ENCODE measurements at regions not wholly inside any gene's neighbourhood (a gene's known extent, or its start where the extent isn't known, plus 50 kb on each side); places are given as distances from the start of the nearest gene placed in this dataset.
"Not testable (repeated sequence)": the region's sequence is repeated elsewhere in the genome, so short reads cannot be mapped to it uniquely, and the experiment has no call there.

DNA sequence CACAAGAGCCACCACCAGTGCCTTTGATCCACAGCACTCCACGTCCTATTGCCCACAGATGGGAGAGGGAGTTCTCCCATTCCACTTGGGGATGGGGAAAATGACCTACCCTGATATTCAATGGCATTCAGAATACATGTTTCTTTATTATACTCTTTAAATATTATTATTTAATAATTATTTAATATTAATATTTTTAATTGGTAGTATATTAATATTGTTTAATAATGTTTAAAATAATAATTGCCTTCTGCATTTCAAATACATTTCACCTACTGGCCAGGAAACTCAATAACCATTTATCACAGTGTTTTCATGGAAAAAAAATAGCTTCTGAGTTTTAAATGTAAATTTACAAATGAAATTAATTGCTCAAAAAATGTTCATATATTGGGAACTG lies 127.4 kb upstream of the G2E3 start:
- H3K4me1 Mint-ChIP-seq (ENCODE audit: low read depth): no peaks in the 10 kb centered on the region
- no peak overlapping the region for H3K27ac Mint-ChIP-seq
- no peaks in the 10 kb centered on the region for H3K9me3 Mint-ChIP-seq
- peaks cover 5% of the 10 kb centered on the region for H3K27me3 Mint-ChIP-seq (ENCODE audit: low read depth)
- H3K36me3 Mint-ChIP-seq (ENCODE audit: low read depth): no peaks in the 10 kb centered on the region
- H3K4me3 Mint-ChIP-seq: no peak overlapping the region
- DNase-seq (ENCODE audit: low spot score): no peak

DNA sequence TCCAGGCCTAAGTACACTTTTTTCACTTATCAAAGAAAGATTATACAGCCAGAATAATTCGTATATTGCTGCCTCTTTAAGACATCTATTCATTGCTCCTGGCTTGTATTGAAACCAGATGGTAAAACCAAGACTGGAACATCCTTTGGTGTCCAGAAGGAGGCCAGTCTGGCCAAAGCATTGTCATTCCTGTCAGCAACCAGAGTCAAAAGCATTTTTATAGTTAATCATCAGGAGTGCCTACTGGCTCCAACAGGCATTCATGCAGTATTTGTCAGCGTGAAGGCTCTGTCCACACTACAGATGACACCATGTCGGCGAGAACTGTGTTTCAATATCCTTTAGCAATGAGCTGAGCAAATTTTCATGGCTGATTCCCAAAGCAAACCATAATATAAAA lies 118.0 kb upstream of the G2E3 start:
- H3K27ac Mint-ChIP-seq: no peak overlapping the region
- no peaks in the 10 kb centered on the region for H3K36me3 Mint-ChIP-seq (ENCODE audit: low read depth)
- no peak overlapping the region for H3K4me3 Mint-ChIP-seq
- no peak for DNase-seq (ENCODE audit: low spot score)
- H3K4me1 Mint-ChIP-seq (ENCODE audit: low read depth): no peaks in the 10 kb centered on the region
- H3K9me3 Mint-ChIP-seq: no peaks in the 10 kb centered on the region
- peaks cover 2% of the 10 kb centered on the region for H3K27me3 Mint-ChIP-seq (ENCODE audit: low read depth)

- H3K9me3 Mint-ChIP-seq: no peaks in the 10 kb centered on the region
- DNase-seq (ENCODE audit: low spot score): no peak
- H3K4me1 Mint-ChIP-seq (ENCODE audit: low read depth): no peaks in the 10 kb centered on the region
- no peak overlapping the region for H3K4me3 Mint-ChIP-seq
- H3K27ac Mint-ChIP-seq: no peak overlapping the region
- H3K36me3 Mint-ChIP-seq (ENCODE audit: low read depth): no peaks in the 10 kb centered on the region
- H3K27me3 Mint-ChIP-seq (ENCODE audit: low read depth): peaks cover 2% of the 10 kb centered on the region
These were observed 115.5 kb upstream of the G2E3 start for GRCh38 chr14:30443368-30444007.

- H3K9me3 Mint-ChIP-seq: no peaks in the 10 kb centered on the region
- H3K4me1 Mint-ChIP-seq (ENCODE audit: low read depth): no peaks in the 10 kb centered on the region
- H3K36me3 Mint-ChIP-seq (ENCODE audit: low read depth): no peaks in the 10 kb centered on the region
- H3K4me3 Mint-ChIP-seq: no peak overlapping the region
- H3K27me3 Mint-ChIP-seq (ENCODE audit: low read depth): peaks cover 2% of the 10 kb centered on the region
- H3K27ac Mint-ChIP-seq: no peak overlapping the region
- no peak for DNase-seq (ENCODE audit: low spot score)
These were observed 114.5 kb upstream of the G2E3 start for GRCh38 chr14:30444451-30444850.

DNA sequence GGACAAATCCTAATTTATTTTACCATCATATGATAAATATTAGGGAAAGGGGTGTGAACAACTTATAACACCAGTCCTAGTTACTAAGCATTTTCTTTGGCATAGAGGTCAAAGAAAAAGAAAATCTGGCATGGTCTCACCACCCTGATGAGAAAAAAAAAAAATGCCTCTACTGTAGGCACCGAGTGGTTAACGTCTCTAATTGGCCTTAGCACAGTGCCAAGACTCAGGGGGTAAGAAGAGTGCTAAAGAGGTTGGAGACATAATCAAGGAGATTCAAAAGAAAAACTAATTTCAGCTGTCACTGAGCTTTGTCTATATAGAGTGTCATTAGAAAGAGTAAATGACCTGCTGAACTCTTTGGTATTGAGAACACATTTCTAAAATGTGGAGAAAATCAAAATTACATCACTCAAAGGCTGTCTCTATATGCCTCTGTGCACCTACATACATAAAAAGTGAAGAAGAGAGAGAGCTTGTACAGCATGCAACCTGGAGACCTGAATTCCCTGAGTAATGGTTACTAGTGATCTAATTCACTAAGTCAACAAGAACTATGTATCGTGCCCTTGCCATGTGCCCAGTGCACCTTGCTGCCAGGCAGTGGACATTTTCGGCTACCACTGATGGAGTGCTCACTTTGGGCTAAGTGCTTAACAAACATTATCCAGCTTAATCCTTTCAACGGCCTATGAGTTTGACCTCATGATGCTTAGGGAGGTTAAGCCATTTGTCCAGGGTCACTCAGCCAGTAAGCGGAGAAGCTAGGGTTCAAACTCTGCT lies 113.8 kb upstream of the G2E3 start:
- no peak for DNase-seq (ENCODE audit: low spot score)
- Mint-ChIP-seq H3K9me3 (no peaks in the 10 kb centered on the region), H3K4me1 (ENCODE audit: low read depth) (no peaks in the 10 kb centered on the region), H3K27ac (no peak overlapping the region), H3K4me3 (no peak overlapping the region), H3K36me3 (ENCODE audit: low read depth) (no peaks in the 10 kb centered on the region), H3K27me3 (ENCODE audit: low read depth) (peaks cover 2% of the 10 kb centered on the region)

DNA sequence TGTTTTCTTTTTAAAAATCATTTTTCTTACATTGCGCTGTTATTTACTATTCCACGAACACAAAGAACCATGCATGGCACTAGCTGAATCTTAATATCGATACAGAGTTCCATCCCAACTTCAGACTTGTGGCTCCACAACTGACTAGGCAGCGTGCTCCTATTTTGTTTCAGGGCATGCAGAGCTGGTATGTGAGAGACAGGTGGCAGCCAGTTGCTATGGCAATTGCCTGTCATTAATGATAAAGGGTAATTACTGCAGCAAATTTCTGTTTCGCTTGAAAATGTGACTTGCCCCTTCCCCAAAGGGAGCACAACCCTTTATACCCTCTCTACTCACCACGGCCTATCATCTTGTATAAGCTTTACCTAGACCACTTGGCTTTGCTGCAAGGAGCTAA lies 113.1 kb upstream of the G2E3 start:
- H3K4me3 Mint-ChIP-seq: no peak overlapping the region
- no peaks in the 10 kb centered on the region for H3K9me3 Mint-ChIP-seq
- DNase-seq (ENCODE audit: low spot score): no peak
- H3K27ac Mint-ChIP-seq: no peak overlapping the region
- no peaks in the 10 kb centered on the region for H3K36me3 Mint-ChIP-seq (ENCODE audit: low read depth)
- no peaks in the 10 kb centered on the region for H3K4me1 Mint-ChIP-seq (ENCODE audit: low read depth)
- H3K27me3 Mint-ChIP-seq (ENCODE audit: low read depth): peaks cover 2% of the 10 kb centered on the region

GRCh38 chr14:30450631-30451545 lies 108.1 kb upstream of the G2E3 start:
- Mint-ChIP-seq H3K4me1 (ENCODE audit: low read depth) (no peaks in the 10 kb centered on the region), H3K27ac (no peak overlapping the region), H3K27me3 (ENCODE audit: low read depth) (no peaks in the 10 kb centered on the region), H3K4me3 (no peak overlapping the region), H3K9me3 (no peaks in the 10 kb centered on the region), H3K36me3 (ENCODE audit: low read depth) (no peaks in the 10 kb centered on the region)
- no peak for DNase-seq (ENCODE audit: low spot score)

GRCh38 chr14:30456296-30456695 lies 102.7 kb upstream of the G2E3 start:
- H3K27me3 Mint-ChIP-seq (ENCODE audit: low read depth): peaks cover 2% of the 10 kb centered on the region
- no peaks in the 10 kb centered on the region for H3K4me1 Mint-ChIP-seq (ENCODE audit: low read depth)
- DNase-seq (ENCODE audit: low spot score): no peak
- no peak overlapping the region for H3K27ac Mint-ChIP-seq
- H3K36me3 Mint-ChIP-seq (ENCODE audit: low read depth): no peaks in the 10 kb centered on the region
- H3K4me3 Mint-ChIP-seq: no peak overlapping the region
- H3K9me3 Mint-ChIP-seq: no peaks in the 10 kb centered on the region

- no peaks in the 10 kb centered on the region for H3K4me1 Mint-ChIP-seq (ENCODE audit: low read depth)
- no peak for DNase-seq (ENCODE audit: low spot score)
- no peak overlapping the region for H3K27ac Mint-ChIP-seq
- H3K36me3 Mint-ChIP-seq (ENCODE audit: low read depth): no peaks in the 10 kb centered on the region
- H3K9me3 Mint-ChIP-seq: no peaks in the 10 kb centered on the region
- peaks cover 2% of the 10 kb centered on the region for H3K27me3 Mint-ChIP-seq (ENCODE audit: low read depth)
- H3K4me3 Mint-ChIP-seq: no peak overlapping the region
These were observed 96.6 kb upstream of the G2E3 start for GRCh38 chr14:30462358-30462757.

DNA sequence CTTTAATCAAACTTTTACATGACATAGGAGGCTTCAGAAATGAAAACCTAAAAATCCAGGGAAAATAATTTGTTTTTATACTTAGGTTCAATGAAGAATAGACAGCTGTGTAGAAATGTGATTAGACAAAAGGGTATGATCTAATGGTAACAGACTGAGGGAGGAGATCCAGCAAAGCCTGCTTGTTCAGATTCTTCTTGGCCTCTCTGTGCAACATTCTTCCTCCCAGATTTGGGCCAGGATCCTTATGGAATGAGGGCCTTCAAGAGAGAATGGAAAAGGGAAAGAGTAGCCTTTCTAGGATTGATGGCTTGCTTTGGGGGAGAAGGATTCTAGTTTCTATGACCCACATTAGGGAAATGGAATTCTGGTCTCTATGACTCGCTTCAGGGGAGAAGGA lies 94.5 kb upstream of the G2E3 start:
- no peaks in the 10 kb centered on the region for H3K36me3 Mint-ChIP-seq (ENCODE audit: low read depth)
- no peaks in the 10 kb centered on the region for H3K4me1 Mint-ChIP-seq (ENCODE audit: low read depth)
- DNase-seq (ENCODE audit: low spot score): no peak
- H3K27ac Mint-ChIP-seq: no peak overlapping the region
- peaks cover 1% of the 10 kb centered on the region for H3K27me3 Mint-ChIP-seq (ENCODE audit: low read depth)
- no peak overlapping the region for H3K4me3 Mint-ChIP-seq
- H3K9me3 Mint-ChIP-seq: no peaks in the 10 kb centered on the region

DNA sequence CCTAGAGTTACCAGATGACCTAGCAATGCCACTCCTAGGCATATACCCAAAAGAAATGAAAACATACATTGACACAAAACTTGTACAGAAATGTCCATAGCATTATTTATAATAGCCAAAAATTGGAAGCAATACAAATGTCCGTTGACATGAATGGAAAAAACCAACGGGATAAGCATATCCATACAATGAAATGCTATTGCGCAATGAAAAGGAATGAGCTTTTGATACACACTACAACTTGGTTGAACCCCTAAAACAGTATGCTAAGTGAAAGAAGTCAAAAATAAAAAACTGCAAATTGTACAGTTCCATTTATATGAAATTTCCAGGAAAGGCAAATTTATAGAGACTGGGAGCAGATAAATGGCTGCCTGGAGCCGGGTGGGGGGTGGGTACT lies 90.6 kb upstream of the G2E3 start:
- Mint-ChIP-seq H3K36me3 (ENCODE audit: low read depth) (no peaks in the 10 kb centered on the region), H3K9me3 (no peaks in the 10 kb centered on the region), H3K4me3 (no peak overlapping the region), H3K27ac (no peak overlapping the region), H3K27me3 (ENCODE audit: low read depth) (no peaks in the 10 kb centered on the region), H3K4me1 (ENCODE audit: low read depth) (no peaks in the 10 kb centered on the region)
- no peak for DNase-seq (ENCODE audit: low spot score)

DNA sequence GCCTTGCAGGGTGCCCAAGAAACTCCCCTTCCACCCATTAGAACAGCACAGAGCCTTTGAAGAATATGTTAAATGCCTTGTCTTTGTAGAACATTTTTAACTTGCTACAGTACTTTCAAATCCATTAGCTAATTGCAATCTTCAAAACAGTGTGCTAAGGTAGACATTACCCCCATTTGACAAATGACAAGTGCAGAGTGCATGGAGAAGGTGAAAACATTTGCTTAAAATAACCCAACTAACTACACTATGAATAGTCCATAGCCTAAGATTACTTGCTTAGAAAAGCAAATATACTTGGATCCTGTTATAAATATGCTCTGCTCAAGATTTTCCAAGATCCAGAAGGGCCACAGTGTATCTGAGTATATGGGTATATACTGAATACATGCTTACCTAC lies 87.0 kb upstream of the G2E3 start:
- Mint-ChIP-seq H3K4me3 (no peak overlapping the region), H3K4me1 (ENCODE audit: low read depth) (no peaks in the 10 kb centered on the region), H3K27me3 (ENCODE audit: low read depth) (no peaks in the 10 kb centered on the region), H3K27ac (no peak overlapping the region), H3K36me3 (ENCODE audit: low read depth) (no peaks in the 10 kb centered on the region), H3K9me3 (no peaks in the 10 kb centered on the region)
- DNase-seq (ENCODE audit: low spot score): no peak

DNA sequence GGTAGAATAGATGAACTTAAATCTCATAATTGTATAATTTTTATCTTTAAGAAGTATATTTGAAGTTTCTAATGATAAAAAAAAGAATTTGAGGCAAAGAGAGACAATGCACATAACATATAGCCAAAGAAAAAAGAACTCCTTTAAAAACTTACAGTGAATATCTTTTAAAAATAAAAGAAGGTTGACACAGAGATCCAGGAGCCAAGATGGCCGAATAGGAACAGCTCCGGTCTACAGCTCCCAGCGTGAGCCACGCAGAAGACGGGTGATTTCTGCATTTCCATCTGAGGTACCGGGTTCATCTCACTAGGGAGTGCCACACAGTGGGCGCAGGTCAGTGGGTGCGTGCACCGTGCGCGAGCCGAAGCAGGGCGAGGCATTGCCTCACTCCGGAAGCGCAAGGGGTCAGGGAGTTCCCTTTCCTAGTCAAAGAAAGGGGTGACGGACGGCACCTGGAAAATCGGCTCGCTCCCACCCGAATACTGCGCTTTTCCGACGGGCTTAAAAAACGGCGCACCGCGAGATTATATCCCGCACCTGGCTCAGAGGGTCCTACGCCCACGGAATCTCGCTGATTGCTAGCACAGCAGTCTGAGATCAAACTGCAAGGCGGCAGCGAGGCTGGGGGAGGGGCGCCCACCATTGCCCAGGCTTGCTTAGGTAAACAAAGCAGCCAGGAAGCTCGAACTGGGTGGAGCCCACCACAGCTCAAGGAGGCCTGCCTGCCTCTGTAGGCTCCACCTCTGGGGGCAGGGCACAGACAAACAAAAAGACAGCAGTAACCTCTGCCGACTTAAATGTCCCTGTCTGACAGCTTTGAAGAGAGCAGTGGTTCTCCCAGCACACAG lies 84.9 kb upstream of the G2E3 start:
- H3K27me3 Mint-ChIP-seq (ENCODE audit: low read depth); H3K9me3 Mint-ChIP-seq; H3K4me3 Mint-ChIP-seq; H3K27ac Mint-ChIP-seq; H3K36me3 Mint-ChIP-seq (ENCODE audit: low read depth); H3K4me1 Mint-ChIP-seq (ENCODE audit: low read depth); DNase-seq (ENCODE audit: low spot score): not testable (repeated sequence)
